NCI-H2107 treated with DMSO at 0.1 percent for 48 hours (cell line): ENCODE measurements at regions not wholly inside any gene's neighbourhood (a gene's known extent, or its start where the extent isn't known, plus 50 kb on each side); places are given as distances from the start of the nearest gene placed in this dataset.
"Not testable (repeated sequence)": the region's sequence is repeated elsewhere in the genome, so short reads cannot be mapped to it uniquely, and the experiment has no call there.

Experiments used
- DNase-seq: peaks from one replicate; lab custom pipeline; 2025; ENCODE audit not compliant: unreplicated experiment; lab: John Stamatoyannopoulos, UW

GRCh38 chr12:89289720-89290119 lies 62.6 kb downstream of the DUSP6 start:
- no peak for DNase-seq

- no peak for DNase-seq
Observed at GRCh38 chr12:89288959-89289358, 63.3 kb downstream of the DUSP6 start.

GRCh38 chr12:89286501-89286900 lies 65.8 kb downstream of the DUSP6 start:
- no peak for DNase-seq

GRCh38 chr12:89281539-89281867 lies 70.8 kb downstream of the DUSP6 start:
- DNase-seq: no peak

GRCh38 chr12:89280833-89281538 lies 71.3 kb downstream of the DUSP6 start:
- no peak for DNase-seq

- no peak for DNase-seq
Observed at GRCh38 chr12:89279499-89279898, 72.8 kb downstream of the DUSP6 start.

GRCh38 chr12:89278862-89279261 lies 73.4 kb downstream of the DUSP6 start:
- no peak for DNase-seq

GRCh38 chr12:89278169-89278568 lies 74.1 kb downstream of the DUSP6 start:
- no peak for DNase-seq

- no peak for DNase-seq
Observed at GRCh38 chr12:89276860-89277259, 75.4 kb downstream of the DUSP6 start.

- no peak for DNase-seq
Observed at GRCh38 chr12:89273525-89273924, 78.8 kb downstream of the DUSP6 start.

GRCh38 chr12:89270548-89270947 lies 81.8 kb downstream of the DUSP6 start:
- DNase-seq: no peak

GRCh38 chr12:89269174-89269573 lies 83.1 kb downstream of the DUSP6 start:
- no peak for DNase-seq

- no peak for DNase-seq
Observed at GRCh38 chr12:89267404-89267803, 84.9 kb downstream of the DUSP6 start.

GRCh38 chr12:89266574-89267188 lies 85.6 kb downstream of the DUSP6 start:
- not testable (repeated sequence) for DNase-seq

- no peak for DNase-seq
Observed at GRCh38 chr12:89264837-89265236, 87.5 kb downstream of the DUSP6 start.

GRCh38 chr12:89263900-89264299 lies 88.4 kb downstream of the DUSP6 start:
- DNase-seq: no peak

- DNase-seq: no peak
Observed at GRCh38 chr12:89262855-89263552, 89.3 kb downstream of the DUSP6 start.

- DNase-seq: no peak
Observed at GRCh38 chr12:89261982-89262381, 90.3 kb downstream of the DUSP6 start.

GRCh38 chr12:89260841-89261637 lies 91.3 kb downstream of the DUSP6 start:
- no peak for DNase-seq

- DNase-seq: no peak
Observed at GRCh38 chr12:89259821-89260220, 92.5 kb downstream of the DUSP6 start.

- no peak for DNase-seq
Observed at GRCh38 chr12:89258240-89258969, 93.9 kb downstream of the DUSP6 start.
